CD4-positive, alpha-beta memory T cell (primary cell): ENCODE measurements at regions not wholly inside any gene's neighbourhood (a gene's known extent, or its start where the extent isn't known, plus 50 kb on each side); places are given as distances from the start of the nearest gene placed in this dataset.

ENCODE experiments used
- CTCF ChIA-PET: fragments of 350-600 bp; sonication (Branson Sonifier 250); formaldehyde crosslinking; loops from one replicate; lab custom pipeline; 2021; ENCODE audit warnings: inconsistent platforms; ENCODE audit not compliant: partially characterized antibody; lab: Charles Lee
- POLR2A ChIA-PET: fragments of 350-600 bp; sonication (Branson Sonifier 250); formaldehyde crosslinking; loops from one replicate; lab custom pipeline; 2021; ENCODE audit not compliant: partially characterized antibody; lab: Charles Lee
- DNase-seq, 5 donors: peaks; one replicate each; pipeline versions ENCODE4 v3.0.0 to v3.0.0-alpha.2; 2020 to 2022; ENCODE audit warnings: mixed read lengths in 1 of 5
- H3K27ac ChIP-seq: one replicate; pipeline ENCODE4 v1.7.0; 2013; ENCODE audit warnings: low read depth, low read length
- H3K27me3 ChIP-seq: 2 replicates; pipeline ENCODE4 v1.7.0; 2013; ENCODE audit warnings: mild to moderate bottlenecking, low read length, moderate library complexity; ENCODE audit not compliant: insufficient read depth
- H3K36me3 ChIP-seq: 2 replicates; pipeline ENCODE4 v1.7.0; 2013; ENCODE audit warnings: mild to moderate bottlenecking, low read length, moderate library complexity; ENCODE audit not compliant: insufficient read depth
- H3K4me1 ChIP-seq: 2 replicates; pipeline ENCODE4 v1.7.0; 2013; ENCODE audit warnings: mild to moderate bottlenecking, low read length, moderate library complexity; ENCODE audit not compliant: insufficient read depth
- H3K4me3 ChIP-seq, 2 donors: one replicate each; pipeline ENCODE4 v1.7.0; 2013; ENCODE audit warnings: low read length in 2 of 2, mild to moderate bottlenecking in 1 of 2
- H3K9me3 ChIP-seq, 2 donors: one replicate each; pipeline ENCODE4 v1.7.0; 2013; ENCODE audit warnings: low read length in 2 of 2, control low read depth in 1 of 2; ENCODE audit not compliant: control insufficient read depth in 1 of 2
- H3K27ac Mint-ChIP-seq, 7 donors: one replicate each; pipeline ENCODE4 v1.8.0; 2020 to 2021; ENCODE audit warnings: mixed read lengths in 7 of 7, mild to moderate bottlenecking in 6 of 7, inconsistent platforms in 3 of 7, moderate library complexity in 3 of 7
- H3K27me3 Mint-ChIP-seq, 2 donors: one replicate each; pipeline ENCODE4 v1.8.0; 2020 to 2021; ENCODE audit warnings: mixed read lengths in 2 of 2
- H3K36me3 Mint-ChIP-seq, 2 donors: one replicate each; pipeline ENCODE4 v1.8.0; 2020 to 2021; ENCODE audit warnings: mixed read lengths in 2 of 2, inconsistent platforms in 1 of 2, mild to moderate bottlenecking in 1 of 2
- H3K4me1 Mint-ChIP-seq, 4 donors: one replicate each; pipeline ENCODE4 v1.8.0; 2020 to 2021; ENCODE audit warnings: mixed read lengths in 4 of 4, mild to moderate bottlenecking in 1 of 4
- H3K4me3 Mint-ChIP-seq, 8 donors: one replicate each; pipeline ENCODE4 v1.8.0; 2020 to 2021; ENCODE audit warnings: mixed read lengths in 8 of 8, mild to moderate bottlenecking in 7 of 8, moderate library complexity in 6 of 8, inconsistent platforms in 3 of 8
- H3K9me3 Mint-ChIP-seq, 8 donors: one replicate each; pipeline ENCODE4 v1.8.0; 2020 to 2021; ENCODE audit warnings: mixed read lengths in 8 of 8, mild to moderate bottlenecking in 5 of 8, inconsistent platforms in 3 of 8, moderate library complexity in 1 of 8
- intact Hi-C: fragments of 100-400 bp; cut with micrococcal nuclease; formaldehyde crosslinking; loops from one replicate; pipeline ENCODE4 v1.15.1; 2023

DNA sequence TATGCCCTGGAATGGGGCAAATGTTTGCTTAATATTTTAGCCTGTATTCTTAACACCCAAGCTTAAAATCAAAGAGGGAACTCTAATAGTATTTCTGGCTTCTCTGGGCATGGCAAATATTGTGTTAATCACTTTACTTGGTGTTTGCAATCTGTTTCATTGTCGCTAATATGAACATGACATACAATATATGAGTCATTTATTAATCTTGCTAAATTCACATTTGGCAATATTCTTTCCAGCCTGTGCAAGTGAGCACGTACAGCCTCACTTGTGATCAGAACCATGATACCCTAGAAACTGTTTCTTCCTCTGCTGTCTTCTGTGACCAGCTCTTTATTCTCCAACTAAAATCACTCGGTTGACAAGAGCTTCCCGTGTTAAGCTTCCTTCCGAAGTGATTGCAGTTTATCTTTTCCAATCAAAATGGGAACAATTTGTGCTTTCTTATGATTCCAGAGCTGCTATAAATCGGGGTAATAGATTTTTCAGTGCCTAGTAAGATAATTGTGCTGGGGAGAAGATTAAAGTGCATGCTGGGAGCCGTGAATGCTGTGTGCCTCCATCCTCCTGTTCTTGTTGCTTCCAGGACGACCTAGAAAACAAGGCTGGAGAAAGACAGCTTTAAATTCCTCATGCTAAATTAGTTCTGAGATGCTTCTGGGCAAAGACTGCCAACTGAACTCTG is 153.0 kb upstream of the TMTC4 start:
- CTCF ChIA-PET: no interaction called here
- no peaks in the 10 kb centered on the region for H3K4me1 ChIP-seq
- intact Hi-C loops: no loop called here
- H3K27me3 ChIP-seq: no peaks in the 10 kb centered on the region
- no peak for DNase-seq
- no peaks in the 10 kb centered on the region for H3K9me3 ChIP-seq
- Mint-ChIP-seq H3K27me3 (peaks cover 8 to 11% of the 10 kb centered on the region in 2 donors), H3K4me3 (no peak overlapping the region), H3K4me1 (peaks cover 0 to 2% (median 0%) of the 10 kb centered on the region in 4 donors), H3K27ac (no peak overlapping the region), H3K36me3 (no peaks in the 10 kb centered on the region), H3K9me3 (peaks cover 2 to 18% (median 8%) of the 10 kb centered on the region in 8 donors)
- H3K36me3 ChIP-seq: no peaks in the 10 kb centered on the region
- H3K27ac ChIP-seq: no peak overlapping the region
- H3K4me3 ChIP-seq: no peak overlapping the region
- POLR2A ChIA-PET: no interaction called here

DNA sequence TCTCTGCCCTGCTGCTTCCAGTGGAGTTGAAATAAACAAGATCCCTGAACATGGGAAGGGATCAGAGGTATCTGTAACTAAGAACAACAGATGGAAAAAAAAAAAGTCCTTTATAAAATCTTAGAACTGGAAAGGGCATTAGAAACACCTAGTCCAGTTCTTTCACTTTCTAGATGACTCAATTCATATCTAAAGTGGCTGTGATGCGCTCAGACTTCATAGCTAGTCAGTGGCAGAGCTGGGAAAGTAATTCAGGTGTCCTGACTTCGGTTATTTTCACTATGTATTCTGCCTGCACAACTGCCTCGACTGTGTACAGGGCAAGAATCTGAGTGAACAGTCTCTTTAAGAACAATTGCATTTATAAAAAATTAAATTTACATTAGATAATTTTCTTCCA is 151.8 kb upstream of the TMTC4 start:
- no peak overlapping the region for H3K4me3 Mint-ChIP-seq
- Histone ChIP-seq H3K27ac (no peak overlapping the region), H3K4me3 (no peak overlapping the region), H3K27me3 (no peaks in the 10 kb centered on the region), H3K9me3 (no peaks in the 10 kb centered on the region), H3K4me1 (no peaks in the 10 kb centered on the region), H3K36me3 (no peaks in the 10 kb centered on the region)
- CTCF ChIA-PET: no interaction called here
- H3K36me3 Mint-ChIP-seq: no peaks in the 10 kb centered on the region
- H3K27ac Mint-ChIP-seq: no peak overlapping the region
- peaks cover 0 to 18% (median 8%) of the 10 kb centered on the region in 8 donors for H3K9me3 Mint-ChIP-seq
- DNase-seq: no peak
- peaks cover 4 to 6% of the 10 kb centered on the region in 2 donors for H3K27me3 Mint-ChIP-seq
- intact Hi-C loops: no loop called here
- POLR2A ChIA-PET: interaction anchor here (0.6 kb wide), 1 partner anchor 1774 kb away, joined by 5 read pairs; no protein-coding TSS in a partner anchor
- peaks cover 0 to 2% (median 0%) of the 10 kb centered on the region in 4 donors for H3K4me1 Mint-ChIP-seq

DNA sequence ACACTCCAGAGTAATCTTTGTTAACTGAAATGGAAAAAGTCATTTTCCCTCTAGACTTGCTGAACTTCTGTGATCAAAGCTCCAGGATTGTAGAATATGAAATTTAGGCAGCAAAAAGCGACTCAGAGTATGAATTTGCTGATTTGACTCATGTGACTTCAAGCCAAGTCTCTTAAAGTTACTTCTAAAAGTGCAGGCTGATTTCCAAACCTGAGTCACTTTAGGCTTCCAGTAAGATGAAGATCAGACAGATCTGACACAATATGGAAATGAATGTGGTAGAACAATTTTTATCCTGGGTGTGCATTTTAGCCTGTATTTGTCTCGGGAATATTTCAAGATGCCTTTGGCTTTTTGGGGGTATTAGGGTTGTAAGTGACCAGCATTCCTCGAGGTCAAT is 151.0 kb upstream of the TMTC4 start:
- Histone ChIP-seq H3K27ac (no peak overlapping the region), H3K4me3 (no peak overlapping the region), H3K27me3 (no peaks in the 10 kb centered on the region), H3K36me3 (no peaks in the 10 kb centered on the region), H3K4me1 (no peaks in the 10 kb centered on the region), H3K9me3 (no peaks in the 10 kb centered on the region)
- Mint-ChIP-seq H3K9me3 (peaks cover 0 to 15% (median 8%) of the 10 kb centered on the region in 8 donors), H3K4me3 (no peak overlapping the region), H3K4me1 (peaks cover 0 to 2% (median 0%) of the 10 kb centered on the region in 4 donors), H3K36me3 (no peaks in the 10 kb centered on the region), H3K27me3 (peaks cover 4 to 6% of the 10 kb centered on the region in 2 donors), H3K27ac (no peak overlapping the region)
- ChIA-PET CTCF (no interaction called here), POLR2A (no interaction called here)
- intact Hi-C loops: no loop called here
- DNase-seq: no peak

DNA sequence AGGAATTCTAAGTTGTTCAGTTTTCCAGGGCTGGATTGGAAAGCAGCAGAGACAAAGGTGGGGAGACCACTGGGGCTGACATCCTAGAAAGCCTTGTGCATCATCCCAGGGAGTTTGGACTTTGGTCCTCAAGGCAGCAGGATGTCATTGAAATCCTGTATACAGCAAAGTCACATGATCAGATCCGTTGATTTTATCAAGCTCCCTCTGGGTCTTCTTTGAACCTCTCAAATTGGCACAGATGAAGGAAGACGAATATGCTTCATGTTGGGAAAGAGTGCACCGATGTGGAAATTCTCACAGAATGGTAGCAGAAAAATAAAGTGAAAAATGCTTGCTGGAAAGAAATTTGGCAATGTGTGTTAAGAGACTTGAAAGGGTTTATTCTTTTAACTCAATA is 149.8 kb upstream of the TMTC4 start:
- H3K9me3 ChIP-seq: no peaks in the 10 kb centered on the region
- H3K36me3 Mint-ChIP-seq: no peaks in the 10 kb centered on the region
- intact Hi-C loops: no loop called here
- ChIA-PET POLR2A (no interaction called here), CTCF (no interaction called here)
- no peaks in the 10 kb centered on the region for H3K36me3 ChIP-seq
- no peak overlapping the region for H3K27ac ChIP-seq
- DNase-seq: no peak
- no peak overlapping the region for H3K4me3 ChIP-seq
- no peak overlapping the region for H3K4me3 Mint-ChIP-seq
- H3K27me3 Mint-ChIP-seq: peaks cover 2 to 4% of the 10 kb centered on the region in 2 donors
- H3K9me3 Mint-ChIP-seq: peaks cover 0 to 8% (median 4%) of the 10 kb centered on the region in 8 donors
- no peaks in the 10 kb centered on the region for H3K27me3 ChIP-seq
- H3K27ac Mint-ChIP-seq: no peak overlapping the region
- H3K4me1 ChIP-seq: no peaks in the 10 kb centered on the region
- peaks cover 0 to 2% (median 0%) of the 10 kb centered on the region in 4 donors for H3K4me1 Mint-ChIP-seq

DNA sequence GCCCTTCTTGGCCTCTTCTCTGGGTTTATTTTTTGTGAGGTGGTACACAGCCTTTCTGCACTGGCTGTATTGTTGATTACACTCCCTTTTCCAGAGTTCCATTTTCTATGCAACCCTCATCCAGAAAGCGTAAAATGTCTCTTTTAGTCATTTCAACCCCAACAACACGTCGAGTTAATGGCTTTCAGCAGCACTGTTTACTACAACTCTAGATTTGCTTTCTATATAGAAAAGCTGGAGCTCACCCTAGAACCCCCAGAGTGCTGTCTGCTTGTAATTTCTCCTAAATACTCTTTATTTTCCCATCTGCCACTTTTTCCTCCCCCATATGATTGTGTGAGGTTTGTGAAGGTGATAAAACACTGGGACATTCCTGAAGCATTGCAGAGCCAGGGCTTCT is 148.9 kb upstream of the TMTC4 start:
- Mint-ChIP-seq H3K9me3 (peaks cover 0 to 4% (median 1%) of the 10 kb centered on the region in 8 donors), H3K4me1 (peaks cover 0 to 2% (median 0%) of the 10 kb centered on the region in 4 donors), H3K36me3 (no peaks in the 10 kb centered on the region), H3K27ac (no peak overlapping the region), H3K4me3 (no peak overlapping the region), H3K27me3 (peaks cover 4 to 5% of the 10 kb centered on the region in 2 donors)
- POLR2A ChIA-PET: no interaction called here
- intact Hi-C loops: no loop called here
- H3K27ac ChIP-seq: no peak overlapping the region
- DNase-seq: no peak
- no peaks in the 10 kb centered on the region for H3K27me3 ChIP-seq
- H3K36me3 ChIP-seq: no peaks in the 10 kb centered on the region
- H3K4me3 ChIP-seq: no peak overlapping the region
- CTCF ChIA-PET: no interaction called here
- no peaks in the 10 kb centered on the region for H3K9me3 ChIP-seq
- H3K4me1 ChIP-seq: no peaks in the 10 kb centered on the region

DNA sequence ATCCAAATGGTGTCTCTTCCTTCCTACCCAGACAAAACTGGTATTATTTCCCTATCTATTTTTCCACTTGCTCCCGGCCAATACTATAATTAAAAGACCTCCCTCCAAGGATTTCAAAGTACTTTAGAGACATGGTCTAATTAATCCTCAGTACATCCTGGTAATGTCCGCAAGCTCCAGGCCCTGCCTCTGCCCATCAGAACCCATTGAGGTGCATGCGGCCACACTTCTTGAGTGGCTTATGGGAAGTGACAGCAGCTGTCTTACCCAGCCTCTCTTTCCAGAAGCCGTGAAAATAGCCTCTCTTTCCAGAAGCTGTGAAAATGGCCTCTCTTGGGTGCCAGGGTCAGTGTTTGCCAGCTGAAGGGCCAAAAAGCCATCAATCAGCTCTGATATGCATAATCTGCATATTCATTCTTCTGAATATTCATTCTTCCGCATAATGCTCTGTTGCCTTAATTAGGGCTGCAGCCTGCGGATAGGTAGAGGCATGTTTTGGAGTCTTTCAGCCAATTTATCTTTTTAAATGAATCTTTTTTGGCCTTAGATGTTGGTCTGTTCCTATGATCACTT is 148.4 kb upstream of the TMTC4 start:
- Mint-ChIP-seq H3K27me3 (peaks cover 5 to 7% of the 10 kb centered on the region in 2 donors), H3K4me1 (peaks cover 0 to 2% (median 0%) of the 10 kb centered on the region in 4 donors), H3K9me3 (peaks cover 0 to 6% (median 3%) of the 10 kb centered on the region in 8 donors), H3K27ac (no peak overlapping the region), H3K4me3 (no peak overlapping the region), H3K36me3 (no peaks in the 10 kb centered on the region)
- no peaks in the 10 kb centered on the region for H3K9me3 ChIP-seq
- no peak for DNase-seq
- H3K4me3 ChIP-seq: no peak overlapping the region
- intact Hi-C loops: no loop called here
- no peaks in the 10 kb centered on the region for H3K27me3 ChIP-seq
- H3K27ac ChIP-seq: no peak overlapping the region
- ChIA-PET POLR2A (no interaction called here), CTCF (no interaction called here)
- H3K36me3 ChIP-seq: no peaks in the 10 kb centered on the region
- no peaks in the 10 kb centered on the region for H3K4me1 ChIP-seq

DNA sequence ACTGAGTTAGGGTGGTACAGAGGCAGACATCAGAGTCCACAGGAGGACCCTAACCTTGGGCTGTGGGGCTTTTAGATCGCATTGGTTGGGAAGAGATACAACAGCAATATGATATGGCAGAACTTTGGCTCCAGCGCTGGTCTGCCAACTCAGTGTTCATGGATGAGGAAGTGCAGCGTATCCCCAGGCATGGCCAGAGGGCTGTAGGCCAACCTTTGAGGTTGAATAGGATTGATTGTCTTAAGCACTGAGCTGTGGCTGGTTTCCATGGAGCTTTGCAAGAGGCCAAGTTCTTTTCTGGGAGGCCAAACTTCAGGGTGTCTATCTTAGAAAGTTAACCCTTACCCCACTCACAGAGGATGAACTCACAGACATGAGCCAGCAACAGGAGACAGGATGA is 144.1 kb upstream of the TMTC4 start:
- POLR2A ChIA-PET: no interaction called here
- Mint-ChIP-seq H3K27me3 (peaks cover 7 to 13% of the 10 kb centered on the region in 2 donors), H3K4me3 (no peak overlapping the region), H3K36me3 (no peaks in the 10 kb centered on the region), H3K9me3 (peaks cover 0 to 14% (median 9%) of the 10 kb centered on the region in 8 donors), H3K4me1 (no peaks in the 10 kb centered on the region), H3K27ac (no peak overlapping the region)
- Histone ChIP-seq H3K9me3 (no peaks in the 10 kb centered on the region), H3K27me3 (no peaks in the 10 kb centered on the region), H3K4me1 (no peaks in the 10 kb centered on the region), H3K36me3 (no peaks in the 10 kb centered on the region), H3K27ac (no peak overlapping the region), H3K4me3 (no peak overlapping the region)
- intact Hi-C loops: no loop called here
- no peak for DNase-seq
- CTCF ChIA-PET: no interaction called here
